Dermis microvascular lymphatic vessel endothelial cell (primary cell): ENCODE measurements at regions not wholly inside any gene's neighbourhood (a gene's known extent, or its start where the extent isn't known, plus 50 kb on each side); places are given as distances from the start of the nearest gene placed in this dataset.
"Not testable (repeated sequence)": the region's sequence is repeated elsewhere in the genome, so short reads cannot be mapped to it uniquely, and the experiment has no call there.

Source experiments
- DNase-seq, 2 donors: peaks; one replicate each; pipeline versions ENCODE4 v3.0.0 to v3.0.0-alpha.2; 2010; ENCODE audit warnings: low read depth in 2 of 2

DNA sequence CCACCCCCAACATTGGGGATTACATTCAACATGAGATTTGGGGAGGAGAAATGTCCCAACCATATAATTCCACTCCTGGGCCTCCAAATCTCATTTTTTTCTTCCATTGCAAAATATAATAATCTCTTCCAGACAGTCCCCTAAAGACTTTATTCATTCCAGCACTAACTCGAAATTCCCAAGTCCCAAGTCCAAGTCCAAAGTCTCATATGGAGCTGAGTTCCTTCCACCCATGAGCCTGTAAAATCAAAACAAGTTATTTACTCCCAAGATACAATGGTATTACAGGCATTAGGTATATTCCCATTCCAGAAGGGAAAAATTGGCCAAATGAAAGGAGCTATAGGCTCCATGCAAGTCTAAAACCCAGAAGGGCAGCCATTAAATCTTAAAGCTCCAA lies 56.7 kb downstream of the P2RY1 start:
- no peak for DNase-seq

DNA sequence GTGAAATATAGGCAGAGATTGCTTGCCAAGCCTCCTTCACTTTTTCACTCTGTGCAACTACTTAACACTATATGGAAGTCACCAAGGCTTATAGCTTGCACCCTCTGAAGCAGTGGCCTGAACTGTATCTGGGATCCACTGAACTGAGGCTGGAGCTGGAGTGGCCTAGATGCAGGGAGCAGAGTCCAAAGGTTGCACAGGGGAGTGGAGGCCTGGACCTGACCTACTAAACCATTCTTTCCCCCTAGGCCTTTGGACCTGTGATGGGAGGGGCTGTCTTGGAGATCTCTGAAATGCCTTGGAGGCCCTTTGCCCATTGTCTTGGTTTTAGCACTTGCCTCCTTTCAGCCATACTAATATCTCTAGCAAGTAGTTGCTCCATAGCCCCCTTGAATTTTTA lies 57.5 kb downstream of the P2RY1 start:
- DNase-seq = no peak

DNA sequence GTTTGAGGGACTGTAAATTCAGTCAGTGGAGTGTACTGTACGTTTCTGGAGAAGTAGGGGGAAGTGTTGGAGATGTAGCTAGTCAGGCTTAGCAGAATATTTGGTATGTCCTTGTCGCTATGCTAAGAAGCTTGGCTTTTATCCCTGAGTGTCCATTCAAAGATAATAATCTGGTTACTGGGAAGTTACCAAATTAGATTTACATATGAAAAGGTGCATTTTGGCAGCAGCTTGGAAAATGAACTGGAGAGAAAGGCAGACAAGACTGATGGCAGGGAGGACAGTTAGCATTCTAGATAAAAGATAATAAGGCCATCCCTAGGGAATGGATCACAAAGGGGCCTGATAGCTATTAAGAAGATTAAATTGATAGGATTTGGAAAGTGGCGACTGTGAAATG lies 58.7 kb downstream of the P2RY1 start:
- DNase-seq = no peak

DNA sequence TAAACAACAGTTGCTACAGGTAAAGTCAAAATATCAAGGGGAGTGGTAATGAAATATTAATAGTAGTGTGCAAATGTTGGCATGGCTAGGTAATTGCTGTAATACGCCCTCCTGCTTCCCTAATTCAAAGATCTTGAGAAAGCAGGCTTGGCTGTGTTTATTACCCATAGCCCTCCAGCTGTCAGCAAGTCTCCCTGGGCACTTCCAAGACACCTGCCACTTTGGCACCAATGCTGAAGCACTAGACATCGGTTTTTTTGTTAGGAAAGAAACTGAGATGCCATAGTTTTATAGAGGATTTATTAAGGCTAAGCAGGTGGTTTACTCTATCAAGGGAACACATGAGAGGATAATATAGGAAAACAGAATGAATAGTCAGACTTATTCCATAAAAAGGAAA lies 64.4 kb downstream of the P2RY1 start:
- DNase-seq = no peak

DNA sequence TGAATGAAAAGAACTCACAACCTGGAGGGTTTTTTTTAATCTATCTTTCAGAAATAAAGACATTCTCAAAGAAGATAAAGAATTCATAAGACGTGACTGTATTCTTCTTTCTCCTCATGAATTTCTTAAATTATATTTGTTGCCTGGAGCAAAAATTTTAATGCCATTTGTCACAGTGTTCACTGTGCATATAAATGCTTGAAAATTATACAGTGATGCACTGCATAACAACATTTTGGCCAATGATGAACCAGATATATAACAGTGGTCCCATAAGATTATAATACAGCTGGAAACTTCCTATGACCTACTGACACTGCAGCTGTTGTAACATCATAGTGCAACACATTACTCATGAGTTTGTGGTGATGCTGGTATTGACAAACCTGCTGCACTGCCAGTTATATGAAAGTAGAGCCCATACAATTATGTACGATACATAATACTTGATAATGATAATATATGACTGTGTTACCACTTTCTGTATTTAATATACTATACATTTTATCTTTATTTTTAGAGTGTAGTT lies 67.3 kb downstream of the P2RY1 start:
- no peak for DNase-seq

DNA sequence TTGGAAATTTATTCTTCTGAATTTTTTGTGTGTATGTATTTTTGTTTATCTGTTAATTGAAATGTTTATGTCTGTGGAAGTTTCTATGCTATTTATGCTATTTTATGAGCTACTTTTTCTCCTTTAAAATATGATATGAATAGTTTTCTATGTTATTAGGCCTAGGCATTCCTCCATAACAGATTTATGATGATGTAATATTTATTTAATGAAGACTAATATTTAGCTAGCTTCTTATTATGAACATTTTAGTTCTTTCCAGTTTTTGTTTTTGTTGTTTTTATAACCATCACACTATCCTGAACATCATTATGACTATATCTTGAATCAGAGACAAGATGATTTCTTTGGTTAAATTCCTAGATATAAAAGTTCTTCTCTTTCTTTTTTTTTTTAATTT lies 70.7 kb downstream of the P2RY1 start:
- no peak for DNase-seq

DNA sequence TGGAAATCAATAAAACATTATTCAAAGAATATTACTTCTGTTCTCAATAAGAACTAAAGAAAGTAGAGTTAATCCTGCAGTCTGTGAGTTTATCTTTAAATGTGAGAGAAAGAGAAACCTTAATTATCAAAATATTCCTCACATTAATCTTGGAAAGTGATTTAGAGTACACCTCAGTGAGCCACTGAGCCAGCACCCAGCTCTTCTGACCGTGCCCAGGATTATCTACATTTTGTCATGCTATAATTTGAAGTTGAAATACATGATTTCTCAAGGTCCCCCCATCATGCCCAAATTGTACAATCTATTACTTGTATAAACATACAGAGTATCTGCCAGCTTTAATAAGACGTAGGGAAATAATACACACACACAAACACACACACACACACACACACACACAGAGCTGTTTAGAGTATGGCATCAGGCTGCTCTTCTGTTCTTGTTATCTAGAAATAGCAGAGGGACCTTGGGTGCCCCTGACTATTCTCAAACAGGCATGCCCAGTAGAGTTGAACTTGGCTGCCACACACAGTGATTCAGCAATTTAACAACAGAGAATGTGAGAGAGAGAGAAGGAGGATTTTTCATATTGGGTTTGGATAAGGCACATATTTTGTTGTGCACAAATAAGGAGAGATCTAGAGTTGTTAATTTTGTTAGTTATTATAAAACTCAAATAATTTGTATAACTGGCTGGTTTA lies 74.4 kb downstream of the P2RY1 start:
- DNase-seq = peak; percentile 1 to 12

DNA sequence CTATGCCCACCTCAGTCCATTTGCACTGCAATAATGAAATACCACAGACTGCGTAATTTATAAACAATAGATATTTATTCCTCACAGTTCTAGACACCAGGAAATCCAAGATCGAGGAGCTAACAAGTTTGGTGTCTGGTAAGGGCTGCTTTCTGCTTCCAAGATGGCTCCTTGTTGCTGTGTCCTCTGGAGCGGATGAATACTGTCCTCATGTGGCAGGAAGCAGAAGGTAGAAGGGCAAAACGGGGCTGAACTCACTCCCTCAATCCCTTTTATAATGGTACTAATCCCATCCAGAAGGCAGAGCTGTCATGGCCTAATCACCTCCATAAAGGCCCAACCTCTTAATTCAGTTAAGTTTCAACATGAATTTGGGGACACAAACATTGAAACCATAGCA lies 75.3 kb downstream of the P2RY1 start:
- DNase-seq = no peak

DNA sequence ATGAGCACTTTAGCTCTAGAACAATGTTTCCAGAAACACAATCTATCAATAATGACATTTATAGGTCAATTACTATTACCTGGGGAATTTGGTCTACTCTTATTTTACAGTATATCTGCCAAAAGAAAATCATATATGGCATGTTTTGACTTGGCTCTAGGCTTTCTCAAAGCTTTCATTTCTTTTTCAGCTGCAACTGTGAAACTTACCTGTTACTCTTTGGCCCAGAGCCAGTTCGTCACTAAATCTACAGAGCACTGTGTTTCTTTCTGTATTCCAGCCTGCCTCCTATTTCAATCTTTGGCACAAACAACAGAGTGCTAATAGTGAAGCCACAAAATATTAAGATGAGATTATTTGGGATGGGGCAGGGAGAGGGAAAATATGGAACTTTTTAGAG lies 76.0 kb downstream of the P2RY1 start:
- DNase-seq = no peak

DNA sequence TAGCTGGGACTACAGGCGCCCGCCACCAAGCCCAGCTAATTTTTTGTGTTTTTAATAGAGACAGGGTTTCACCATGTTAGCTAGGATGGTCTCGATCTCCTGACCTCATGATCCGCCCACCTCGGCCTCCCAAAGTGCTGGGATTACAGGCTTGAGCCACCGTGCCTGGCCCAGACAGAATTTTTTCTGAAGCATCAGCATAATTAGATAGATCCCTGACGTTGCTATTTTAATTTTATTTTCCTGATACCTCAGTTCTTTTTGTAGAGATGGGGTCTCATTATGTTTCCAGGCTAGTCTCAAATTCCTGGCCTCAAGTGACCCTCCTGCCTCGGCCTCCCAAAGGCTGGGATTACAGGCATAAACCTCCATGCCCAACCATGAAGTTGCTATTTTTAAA lies 79.8 kb downstream of the P2RY1 start:
- not testable (repeated sequence) for DNase-seq

DNA sequence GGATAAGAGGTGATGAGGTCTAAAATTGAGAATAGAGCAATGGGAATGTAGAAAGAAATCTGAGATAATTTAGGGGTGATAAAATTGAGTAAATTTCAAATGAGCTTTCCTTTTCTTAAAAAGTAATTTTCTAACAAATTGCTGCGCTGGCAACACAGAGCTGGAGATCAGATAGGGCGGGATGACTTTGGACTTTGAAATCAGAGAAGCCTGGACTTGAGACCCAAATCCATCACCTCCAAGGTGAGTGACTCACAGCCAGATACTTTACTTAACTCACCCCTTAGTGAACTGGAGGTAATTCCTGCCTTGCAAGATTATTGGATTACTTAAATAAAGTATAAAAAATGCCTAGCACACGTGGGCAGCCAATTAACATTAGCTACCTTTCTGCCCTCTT lies 80.8 kb downstream of the P2RY1 start:
- DNase-seq = no peak

DNA sequence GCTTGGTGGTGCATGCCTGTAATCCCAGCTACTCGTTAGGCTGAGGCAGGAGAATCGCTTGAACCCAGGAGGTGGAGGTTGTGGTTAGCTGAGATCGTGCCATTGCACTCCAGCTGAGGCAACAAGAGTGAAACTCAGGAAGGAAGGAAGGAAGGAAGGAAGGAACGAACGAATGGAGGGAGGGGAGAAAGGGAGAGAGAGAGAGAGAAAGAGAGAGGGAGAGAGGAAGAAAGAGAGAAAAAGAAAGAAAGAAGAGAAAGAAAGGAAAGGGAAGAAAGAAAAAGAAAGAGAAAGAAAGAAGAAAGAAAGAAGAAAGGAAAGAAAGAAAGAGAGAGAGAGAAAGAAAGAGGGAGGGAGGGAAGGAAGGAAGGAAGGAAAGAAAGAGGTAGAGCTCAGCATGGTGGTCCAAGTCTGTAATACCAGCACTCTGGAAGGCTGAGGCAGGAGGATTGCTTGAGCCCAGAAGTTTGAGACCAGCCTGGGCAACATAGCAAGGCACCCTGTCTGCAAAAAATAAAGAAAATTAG lies 81.9 kb downstream of the P2RY1 start:
- DNase-seq = no peak

DNA sequence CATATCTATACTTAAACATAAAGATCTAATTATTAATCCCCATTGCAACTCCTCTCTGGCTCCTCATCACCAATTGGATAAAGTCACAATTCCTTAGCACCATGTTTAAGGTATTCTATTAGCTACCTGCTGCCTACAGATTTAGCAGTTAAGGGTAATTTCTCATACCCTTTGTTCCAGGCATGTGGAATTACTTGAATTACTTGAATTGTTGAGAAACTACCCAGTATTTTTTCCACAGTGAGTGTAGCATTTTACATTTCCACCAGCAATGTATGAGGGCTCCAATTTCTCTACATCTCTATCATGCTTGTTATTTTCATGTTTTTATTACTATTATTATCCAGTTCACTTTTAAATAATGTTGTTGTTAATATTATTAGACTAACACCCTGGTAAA lies 86.4 kb downstream of the P2RY1 start:
- no peak for DNase-seq

DNA sequence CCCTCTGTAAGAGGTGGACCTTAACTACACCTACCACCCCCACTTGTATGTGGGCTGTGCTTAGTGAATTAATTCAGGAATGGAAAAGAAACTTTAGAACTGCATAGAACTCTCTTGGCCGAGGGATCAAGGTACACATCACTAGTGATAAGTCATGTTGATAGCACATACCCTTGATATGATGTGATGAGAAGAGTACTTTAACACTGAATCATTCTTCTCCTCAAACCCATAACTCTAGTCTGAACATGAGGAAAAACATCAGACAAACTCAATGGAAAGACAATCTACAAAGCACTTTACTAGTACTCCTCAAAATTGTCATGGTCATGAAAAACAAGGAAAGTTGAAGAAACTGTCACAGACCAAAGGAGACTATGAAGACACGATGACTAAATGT lies 87.6 kb downstream of the P2RY1 start:
- no peak for DNase-seq

DNA sequence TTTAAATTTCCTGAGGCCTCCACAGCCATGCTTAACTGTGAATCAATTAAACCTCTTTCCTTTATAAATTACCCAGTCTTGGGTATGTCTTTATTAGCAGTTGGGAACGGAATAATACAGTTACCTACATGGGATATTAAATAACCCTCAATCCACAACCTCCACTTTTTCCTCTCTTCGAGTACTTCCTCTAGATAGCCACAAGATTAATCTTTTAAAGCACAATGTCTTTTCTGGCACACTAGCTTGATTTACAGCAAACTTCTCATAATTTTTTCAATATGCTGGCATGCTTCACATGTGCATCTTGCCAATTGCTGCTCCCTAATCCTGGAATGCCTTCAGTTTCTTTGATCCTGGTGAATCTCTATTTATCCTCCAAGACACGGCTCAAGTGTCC lies 92.2 kb downstream of the P2RY1 start:
- DNase-seq = no peak

DNA sequence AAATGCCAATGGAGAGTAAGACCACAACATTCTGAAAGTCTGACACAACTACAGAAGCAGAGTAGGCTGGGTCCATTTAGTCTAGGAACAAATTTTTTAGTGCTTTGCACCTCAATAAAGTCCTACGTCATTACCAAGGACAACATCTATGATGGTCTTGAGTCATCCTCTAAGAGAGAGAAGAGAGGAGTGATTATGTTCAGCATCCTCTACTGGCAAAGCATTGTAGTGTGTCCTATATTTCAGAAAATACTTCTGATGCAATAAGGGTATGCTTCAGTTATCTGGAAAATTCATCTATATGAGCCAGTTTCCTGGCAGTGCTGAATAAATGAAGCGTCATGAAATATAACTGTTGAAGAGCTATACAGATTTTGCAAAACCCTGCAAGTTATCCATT lies 95.6 kb downstream of the P2RY1 start:
- DNase-seq = no peak

DNA sequence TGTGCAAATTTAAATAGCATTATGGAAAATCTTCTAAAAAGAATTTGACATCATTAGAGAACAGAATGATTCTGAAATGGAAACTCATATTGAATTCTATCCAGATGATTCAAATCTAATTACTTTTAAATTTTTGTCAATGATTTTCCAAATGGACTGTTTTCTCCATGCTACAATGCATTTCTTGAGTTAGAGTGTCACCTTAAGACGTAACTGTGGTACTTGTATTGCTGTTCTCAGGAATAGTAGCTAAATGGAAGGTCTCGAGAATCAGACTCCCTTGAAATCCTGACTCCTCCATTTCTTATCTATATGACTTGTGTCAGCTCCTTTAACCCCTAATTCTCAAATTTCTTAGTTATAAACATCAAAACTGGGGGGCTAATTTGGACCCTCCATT lies 102.3 kb downstream of the P2RY1 start:
- DNase-seq = no peak

DNA sequence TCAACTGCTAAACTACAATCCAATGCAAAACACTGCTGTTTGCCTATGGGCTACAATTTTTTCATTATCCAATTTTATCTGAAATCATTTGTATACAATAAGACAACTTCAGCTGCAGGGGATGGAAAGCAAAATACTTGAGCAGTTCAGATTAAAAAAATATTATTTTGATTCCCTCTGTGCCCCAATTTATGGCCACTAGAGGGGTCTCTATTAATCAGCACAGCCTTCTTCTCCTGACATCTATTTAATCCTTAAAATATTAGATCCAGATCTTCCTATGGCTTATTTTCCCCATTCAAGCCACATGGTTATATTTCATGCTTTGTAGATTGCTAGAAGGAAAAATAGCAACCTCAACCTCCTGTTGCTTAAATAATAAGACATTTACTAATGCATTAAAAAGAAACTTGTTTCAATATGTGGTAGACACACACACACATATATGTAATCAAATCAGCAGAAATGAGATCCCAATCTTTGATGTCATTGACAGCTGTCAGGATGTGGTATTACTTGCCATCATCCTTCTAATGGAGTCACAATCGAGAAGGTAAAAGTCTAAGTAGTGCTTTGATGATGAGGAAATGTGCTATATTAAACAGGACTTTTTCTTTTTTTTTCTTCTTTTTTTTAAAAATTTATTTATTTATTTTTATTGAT lies 104.2 kb downstream of the P2RY1 start:
- no peak for DNase-seq

DNA sequence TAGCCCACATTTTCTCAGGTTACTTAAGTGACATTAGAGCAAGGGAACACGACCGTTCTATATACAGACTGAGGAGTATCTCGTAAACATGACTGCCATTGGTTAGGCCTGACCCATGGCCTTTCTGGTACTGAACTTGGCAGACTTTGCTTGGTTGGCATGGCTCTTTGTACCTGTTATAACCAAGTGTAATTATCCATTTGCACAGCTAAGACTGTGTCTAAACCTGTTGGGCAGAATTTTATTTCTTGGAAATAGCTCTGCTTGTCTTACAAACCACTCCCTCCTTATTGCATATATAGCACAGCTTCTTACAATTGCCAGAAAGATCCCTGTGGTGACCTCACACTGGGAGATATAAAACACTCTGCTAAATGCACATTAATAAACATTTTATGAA lies 106.9 kb downstream of the P2RY1 start:
- no peak for DNase-seq

DNA sequence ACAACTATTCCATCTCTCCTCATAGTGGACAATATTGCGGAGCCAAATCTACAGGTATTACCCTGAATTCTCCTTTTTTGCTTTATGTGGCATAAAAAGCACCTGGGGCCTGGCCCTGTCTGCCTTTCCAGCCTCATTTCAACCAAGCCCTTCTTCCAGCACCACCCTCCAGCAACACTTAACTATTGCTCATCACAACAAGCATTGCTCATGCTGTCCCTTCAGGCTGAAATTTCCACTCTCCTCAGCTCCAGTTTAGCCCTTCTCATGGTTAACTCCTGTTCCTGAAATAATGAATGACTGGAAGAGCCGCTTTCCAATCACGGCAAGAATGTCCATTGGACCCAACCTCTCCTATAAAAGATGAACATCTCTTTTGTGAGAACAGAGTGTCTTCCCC lies 107.4 kb downstream of the P2RY1 start:
- no peak for DNase-seq

DNA sequence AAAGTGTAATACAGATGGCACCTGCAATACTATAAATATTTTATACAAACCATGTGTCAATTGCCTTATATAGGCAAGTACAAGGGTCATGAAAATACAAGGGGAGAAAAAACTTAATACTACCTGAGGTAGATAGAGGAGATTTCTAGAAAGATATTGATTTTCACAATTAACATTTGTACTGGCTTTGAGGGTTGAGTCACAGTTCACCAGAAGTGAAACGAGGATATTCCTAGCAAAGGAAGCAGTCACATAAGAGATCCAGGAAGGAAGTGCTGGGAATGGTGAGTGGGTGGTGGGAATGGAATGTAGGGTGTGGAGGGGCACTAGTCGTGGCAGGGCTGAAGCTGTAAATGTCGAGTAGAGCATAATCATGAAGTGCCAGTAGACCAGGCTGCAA lies 108.7 kb downstream of the P2RY1 start:
- peak; percentile 18 to 45 for DNase-seq

DNA sequence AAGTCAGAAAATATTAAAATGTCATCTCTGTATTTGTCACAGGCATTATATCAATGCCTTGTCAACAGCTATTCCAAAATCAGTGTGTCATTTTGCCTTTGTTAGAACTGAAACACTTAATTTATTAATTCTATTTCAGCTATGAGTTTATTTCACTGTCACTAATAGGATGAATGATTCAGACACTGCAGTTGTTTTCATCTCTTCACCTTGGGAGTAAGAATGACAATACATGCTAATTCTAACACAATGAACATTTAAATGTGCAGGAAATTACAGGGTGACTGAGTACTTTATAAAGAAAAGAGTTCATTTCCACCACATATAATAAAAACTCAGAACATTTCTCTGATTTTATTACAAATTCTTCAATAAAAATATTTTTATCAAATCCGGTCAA lies 109.7 kb downstream of the P2RY1 start:
- DNase-seq = peak; percentile 9 to 51

DNA sequence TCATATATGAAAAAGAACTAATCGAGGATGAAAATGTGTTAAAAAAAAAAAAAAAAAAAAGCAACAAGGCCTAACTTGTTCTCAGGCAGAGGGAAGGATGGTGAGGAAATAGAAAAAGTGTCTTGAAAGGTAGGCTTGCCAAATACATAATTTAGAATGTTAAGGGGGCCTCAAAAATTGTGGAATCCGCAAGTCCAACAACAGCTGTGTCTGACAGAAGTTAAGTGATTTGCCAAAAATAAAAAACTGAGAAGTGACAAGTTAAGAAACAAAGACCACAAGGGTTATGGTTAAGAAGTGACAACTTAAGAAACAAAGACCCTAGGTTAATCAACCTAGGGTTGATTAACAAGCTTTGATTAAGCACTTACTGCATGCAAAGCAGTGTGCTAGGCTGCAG lies 110.6 kb downstream of the P2RY1 start:
- no peak for DNase-seq
